Activated T-cell treated with anti-CD3 and anti-CD28 coated beads for 4 hours (primary cell): ENCODE measurements at regions not wholly inside any gene's neighbourhood (a gene's known extent, or its start where the extent isn't known, plus 50 kb on each side); places are given as distances from the start of the nearest gene placed in this dataset.

Source experiments
- DNase-seq: peaks from one replicate; pipeline ENCODE4 v3.0.0-alpha.2; 2020

DNA sequence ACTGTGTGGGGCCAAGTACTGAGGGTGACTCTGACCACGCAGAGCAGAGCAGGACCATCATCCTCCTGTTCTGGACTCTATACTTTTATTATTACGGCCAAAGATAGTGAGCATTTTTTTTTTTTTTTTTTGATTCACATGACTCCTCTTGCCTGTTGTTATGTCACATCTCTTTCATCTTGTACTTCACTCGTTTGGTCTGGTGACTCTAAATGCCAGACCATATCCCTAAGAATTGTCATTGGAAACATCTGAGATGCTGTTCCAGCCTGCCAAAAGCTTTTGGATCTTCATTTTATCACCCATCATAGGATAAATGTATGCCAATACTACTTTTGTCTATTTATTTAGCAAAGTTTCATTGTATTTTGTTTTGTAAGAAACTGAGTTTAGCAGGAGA, 168.2 kb upstream of the RAI14 start:
- DNase-seq: no peak

DNA sequence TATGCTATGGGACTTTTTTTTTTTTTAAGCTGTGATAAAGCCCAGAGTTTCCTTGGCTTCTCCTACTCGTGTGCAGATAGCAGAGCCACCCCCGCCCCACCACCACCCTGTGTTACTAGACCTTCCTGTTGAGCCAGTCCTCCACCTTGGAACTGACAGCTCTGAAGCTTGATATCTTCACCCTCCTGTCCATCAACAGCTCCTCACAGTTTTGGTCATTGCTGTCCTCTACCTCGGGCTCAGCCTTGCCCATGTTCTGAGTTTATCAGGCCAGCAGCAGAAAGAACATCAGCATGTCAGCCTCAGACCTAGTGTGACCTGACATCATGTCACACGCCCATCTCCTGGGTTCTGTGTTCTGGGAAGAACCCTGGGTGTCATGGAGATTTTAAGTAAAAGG, 167.1 kb upstream of the RAI14 start:
- no peak for DNase-seq

GRCh38 chr5:34490506-34491250, 165.4 kb upstream of the RAI14 start:
- DNase-seq: no peak

- no peak for DNase-seq
These were observed 164.9 kb upstream of the RAI14 start for GRCh38 chr5:34491251-34491620.

DNA sequence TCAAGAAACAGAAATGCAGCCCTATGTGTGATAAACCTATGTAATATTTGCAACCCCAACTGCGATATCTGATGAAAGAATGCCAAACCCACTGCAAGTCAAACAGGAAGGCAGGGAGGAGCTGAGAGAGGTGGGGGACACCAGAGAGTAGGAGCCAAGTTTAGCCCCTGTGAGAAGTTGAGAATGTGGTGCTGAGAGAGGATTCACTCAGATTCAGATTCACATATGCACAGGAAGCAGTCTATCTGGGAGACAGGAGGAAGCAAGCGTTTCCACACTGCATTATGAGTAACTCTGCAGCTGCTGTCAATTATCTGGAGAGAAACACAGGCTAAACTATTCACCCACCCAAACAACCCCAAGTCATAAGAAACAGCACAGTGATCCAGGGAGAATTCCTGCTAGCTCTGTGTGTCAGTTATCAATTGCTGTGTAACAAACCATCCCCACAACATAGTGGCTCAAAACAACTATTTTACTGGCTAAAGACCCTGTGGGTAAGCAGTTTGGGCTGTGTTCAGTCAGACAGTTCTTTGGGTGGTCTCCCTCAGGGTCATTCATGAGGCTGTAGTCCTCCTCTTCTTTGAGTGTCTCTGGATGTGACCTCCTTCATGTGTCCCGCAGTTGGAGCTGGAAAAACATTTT, 161.9 kb upstream of the RAI14 start:
- no peak for DNase-seq

GRCh38 chr5:34495178-34495577, 160.9 kb upstream of the RAI14 start:
- no peak for DNase-seq

DNA sequence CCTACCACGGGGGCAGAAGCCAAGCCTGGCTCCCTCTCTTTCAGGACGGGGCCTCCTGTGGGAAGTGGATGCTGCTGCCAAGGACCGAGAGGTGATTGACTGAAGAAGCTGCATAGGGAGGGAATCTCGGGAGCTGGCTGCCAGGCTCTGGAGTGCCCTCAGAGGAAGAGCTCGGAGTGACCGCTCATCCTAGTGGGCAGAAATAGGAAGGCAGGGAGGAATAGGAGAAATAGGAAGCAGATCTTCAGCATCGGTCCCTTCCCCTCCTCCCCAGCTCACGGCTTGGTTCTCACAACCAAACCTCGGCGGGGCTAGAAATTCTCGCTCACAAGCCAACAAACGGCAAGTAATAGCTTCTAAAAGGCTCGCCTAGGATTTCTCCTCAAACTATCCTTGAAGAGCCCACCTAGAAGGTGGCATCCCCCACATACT, 159.9 kb upstream of the RAI14 start:
- no peak for DNase-seq

DNA sequence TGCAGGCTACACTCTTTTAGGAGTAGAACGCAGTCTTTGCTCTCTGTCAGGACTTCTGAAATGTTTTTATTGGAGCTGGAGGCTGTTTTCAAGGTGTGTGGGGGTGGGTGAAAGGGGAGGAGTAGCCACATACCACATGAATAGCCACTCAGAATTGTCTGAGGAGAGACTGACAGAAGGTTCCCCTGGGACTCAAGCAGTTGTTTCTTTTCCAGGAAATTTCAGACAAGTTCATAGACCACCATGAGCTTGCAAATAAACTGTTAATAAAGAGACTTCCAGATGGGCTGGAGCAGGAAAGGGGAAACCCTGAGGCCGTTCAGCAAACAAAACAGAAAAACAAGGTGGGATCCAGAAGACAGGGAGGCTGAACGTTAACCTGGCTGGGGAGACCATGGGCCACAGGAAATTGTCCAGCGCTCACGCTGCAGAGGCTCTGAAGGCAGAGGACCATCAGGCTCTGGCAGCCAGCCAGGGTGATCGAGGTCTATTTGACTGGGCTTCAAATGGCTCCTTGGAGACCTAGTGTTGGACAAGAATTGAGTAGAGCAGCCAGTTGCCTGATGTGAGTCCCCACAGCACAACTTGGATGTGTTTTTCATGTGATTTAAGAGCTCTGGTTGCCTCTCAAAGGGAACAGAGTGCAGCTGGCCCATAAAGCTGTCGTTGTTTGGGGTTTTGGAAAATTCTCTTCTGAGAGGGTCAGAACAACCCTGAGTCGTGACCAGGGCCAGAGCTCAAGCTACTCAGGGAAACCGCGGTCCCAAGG, 159.2 kb upstream of the RAI14 start:
- DNase-seq: no peak

- no peak for DNase-seq
These were observed 158.7 kb upstream of the RAI14 start for GRCh38 chr5:34497470-34497808.

DNA sequence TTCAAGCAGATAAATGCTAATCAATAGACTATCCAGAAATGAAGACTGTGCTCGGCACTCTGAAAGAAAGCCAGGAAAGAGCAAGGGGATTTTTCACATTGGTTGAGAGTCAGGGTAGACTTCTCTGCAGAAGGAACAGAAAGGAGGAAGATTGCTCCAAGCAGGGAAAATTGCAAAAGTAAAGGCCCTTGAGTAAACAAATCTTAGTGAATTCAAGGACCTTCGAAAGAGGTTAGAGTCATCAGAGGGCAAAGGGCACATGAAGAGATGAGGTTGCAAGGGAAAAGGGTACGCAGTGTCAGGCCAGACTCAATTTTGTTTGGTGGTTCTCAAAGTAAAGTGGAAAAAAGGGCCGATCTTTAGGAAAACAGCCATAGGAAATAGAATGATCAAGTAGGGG, 157.6 kb upstream of the RAI14 start:
- no peak for DNase-seq

DNA sequence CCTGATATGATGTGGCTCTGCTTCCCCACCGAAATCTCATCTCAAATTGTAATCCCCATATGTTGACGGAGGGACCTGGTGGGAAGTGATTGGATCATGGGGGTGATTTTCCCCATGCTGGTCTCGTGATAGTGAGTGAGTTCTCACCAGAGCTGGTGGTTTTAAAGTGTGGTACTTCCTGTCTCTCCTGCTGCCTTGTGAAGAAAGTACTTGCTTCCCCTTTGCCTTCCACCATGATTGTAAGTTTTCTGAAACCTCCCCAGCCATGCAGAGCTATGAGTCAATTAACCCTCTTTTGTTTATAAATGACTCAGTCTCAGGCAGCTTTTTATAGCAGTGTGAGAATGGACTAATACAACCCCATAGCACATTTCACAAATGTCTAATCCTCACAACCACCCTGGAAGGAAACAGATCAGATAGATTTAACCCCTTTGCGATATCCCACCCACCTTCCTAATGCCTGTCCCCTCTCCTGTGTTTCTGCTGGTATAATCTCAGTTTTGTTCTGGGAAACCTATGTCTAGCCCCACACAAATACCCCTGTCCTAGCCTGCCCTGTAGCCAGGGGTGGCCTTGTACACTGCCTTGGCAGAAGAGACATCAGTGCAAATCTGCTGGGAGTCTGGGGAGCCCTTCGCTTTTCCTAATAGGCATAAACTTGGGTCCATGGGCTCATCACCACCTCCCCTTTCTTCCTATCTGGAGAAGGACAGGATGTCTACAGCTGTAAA, 157.0 kb upstream of the RAI14 start:
- DNase-seq: no peak

- DNase-seq: no peak
These were observed 155.8 kb upstream of the RAI14 start for GRCh38 chr5:34500236-34500847.

DNA sequence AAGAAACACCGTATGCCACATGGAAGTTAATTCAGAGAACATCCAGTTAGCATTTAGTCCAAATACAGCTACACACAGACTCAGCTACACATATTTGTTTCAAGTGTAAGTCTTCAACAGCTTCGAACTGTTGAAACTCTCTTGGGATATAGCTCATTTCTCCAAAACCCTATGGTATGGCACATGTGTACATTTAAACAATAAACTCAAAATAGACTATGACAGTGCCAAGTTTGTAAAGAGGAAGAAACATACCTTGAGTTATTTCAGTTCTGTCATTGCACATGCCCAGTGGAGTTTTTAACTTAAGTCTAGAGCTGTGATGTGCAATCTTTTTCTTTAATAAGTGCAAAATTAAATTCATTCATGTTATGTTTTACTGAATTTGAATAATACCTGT, 155.1 kb upstream of the RAI14 start:
- DNase-seq: no peak

- no peak for DNase-seq
These were observed 154.3 kb upstream of the RAI14 start for GRCh38 chr5:34501840-34502239.

DNA sequence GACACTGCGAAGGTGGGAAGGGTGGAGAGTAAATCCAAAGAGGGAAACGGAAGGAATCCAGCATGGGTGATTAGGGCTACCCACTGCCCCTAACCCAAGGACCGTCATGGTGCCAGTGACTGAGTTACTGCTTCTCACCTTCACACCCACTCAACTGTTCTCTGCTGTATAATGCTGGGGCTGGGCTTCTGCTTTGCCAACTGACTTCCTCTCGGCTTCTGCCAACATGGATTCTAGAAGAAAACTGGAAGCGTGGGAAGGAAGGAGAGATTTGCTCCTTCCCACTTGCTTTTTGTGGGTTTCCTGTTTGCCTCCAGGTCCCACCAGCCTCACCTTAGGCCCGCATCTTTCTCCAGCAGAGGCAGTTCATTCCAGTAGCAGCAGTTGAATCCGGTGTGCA, 153.5 kb upstream of the RAI14 start:
- no peak for DNase-seq

DNA sequence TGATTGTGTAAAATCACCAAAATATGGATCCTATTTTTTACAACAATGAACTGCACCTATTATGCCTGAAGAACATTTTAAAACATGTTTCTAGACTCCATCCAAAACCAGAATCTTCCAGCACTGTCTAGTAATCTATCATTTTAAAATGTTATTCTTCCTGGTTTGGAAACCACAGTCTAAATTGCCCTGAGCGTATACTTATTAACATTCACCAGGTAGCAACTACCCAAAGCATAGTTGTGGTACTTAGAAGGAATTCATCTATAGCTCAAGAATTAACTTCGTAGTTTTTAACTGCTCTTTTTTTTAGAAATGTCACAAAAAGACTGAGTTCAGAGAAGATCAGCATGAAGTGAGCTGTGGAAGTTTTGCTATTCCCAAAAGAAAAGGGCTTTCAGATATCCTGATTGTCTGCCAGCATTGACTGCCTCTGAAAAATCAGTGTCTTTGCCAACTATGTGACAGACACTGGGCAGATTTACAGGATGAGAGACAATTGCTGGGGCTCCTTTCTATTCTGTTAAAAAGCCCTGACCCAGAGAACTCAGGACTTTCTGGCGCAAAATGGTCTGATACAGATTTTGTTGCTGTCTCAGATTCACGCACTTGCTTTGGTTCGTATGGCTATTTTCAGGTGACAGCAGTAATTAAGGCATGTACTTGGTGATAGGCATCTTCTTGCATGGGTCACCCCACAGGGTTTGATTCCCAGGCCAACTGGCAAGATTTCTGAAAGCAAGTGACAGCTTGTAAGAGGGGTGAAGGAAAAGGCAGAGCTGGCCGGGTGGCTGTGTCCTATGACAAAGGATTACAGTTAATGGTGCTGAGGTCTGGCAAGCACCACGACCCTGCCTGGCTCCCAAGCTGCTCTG, 152.5 kb upstream of the RAI14 start:
- no peak for DNase-seq

GRCh38 chr5:34504967-34505366, 151.2 kb upstream of the RAI14 start:
- DNase-seq: no peak

DNA sequence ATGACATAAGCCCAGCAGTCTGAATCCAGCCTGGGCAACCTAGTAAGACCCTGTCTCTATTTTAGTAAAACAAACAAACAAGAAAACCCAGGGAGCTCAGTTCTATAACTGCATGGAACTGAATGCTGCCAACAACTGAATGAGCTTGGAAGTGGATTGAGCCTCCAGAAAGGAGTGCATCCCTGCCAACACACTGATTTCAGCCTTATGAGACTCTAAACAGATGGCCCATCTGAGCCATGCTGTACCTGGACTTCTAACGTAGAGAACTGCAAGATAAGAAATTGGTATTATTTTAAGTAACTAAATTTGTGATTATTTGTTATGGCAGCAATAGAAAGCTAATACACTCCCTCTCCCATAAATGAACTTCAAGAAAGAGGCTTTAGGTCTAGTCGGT, 150.4 kb upstream of the RAI14 start:
- no peak for DNase-seq

DNA sequence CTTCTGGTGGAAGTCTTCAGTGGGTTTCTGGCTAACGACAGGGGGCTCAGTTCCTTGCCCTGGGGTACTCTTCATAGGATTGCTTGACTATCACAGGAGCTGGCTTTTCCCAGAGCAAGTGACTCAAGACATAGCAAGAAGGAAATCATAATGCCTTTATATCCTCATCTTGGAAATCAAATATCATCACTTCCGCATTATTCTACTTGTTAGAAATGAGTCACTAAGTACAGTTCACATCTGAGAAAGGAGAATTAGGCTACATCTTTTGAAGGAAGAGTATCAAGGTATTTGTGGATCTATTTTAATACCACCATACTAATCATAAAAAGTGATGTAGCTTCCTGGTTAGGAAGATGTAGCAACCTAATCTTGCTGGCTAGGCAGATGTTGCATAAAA, 148.2 kb upstream of the RAI14 start:
- no peak for DNase-seq

GRCh38 chr5:34509392-34509791, 146.7 kb upstream of the RAI14 start:
- no peak for DNase-seq

GRCh38 chr5:34510002-34510401, 146.1 kb upstream of the RAI14 start:
- DNase-seq: no peak

- DNase-seq: no peak
These were observed 145.1 kb upstream of the RAI14 start for GRCh38 chr5:34511063-34511462.
